CD14-positive monocyte (primary cell): ENCODE measurements at regions not wholly inside any gene's neighbourhood (a gene's known extent, or its start where the extent isn't known, plus 50 kb on each side); places are given as distances from the start of the nearest gene placed in this dataset.

Source experiments
- DNase-seq, 3 donors: peaks; one replicate each; pipeline ENCODE4 v3.0.0-alpha.2; 2011 to 2022
- H2AFZ ChIP-seq: 2 replicates; pipeline ENCODE4 v1.6.0; 2012; ENCODE audit warnings: mild to moderate bottlenecking, low read depth, low read length, inconsistent platforms; ENCODE audit not compliant: insufficient read depth, poor library complexity, severe bottlenecking
- H3K27ac ChIP-seq, 2 donors: 1 replicate in 1 of 2; 2 replicates in 1 of 2; pipeline ENCODE4 v1.5.1; 2012 to 2013; ENCODE audit warnings: low read length in 2 of 2, control low read depth in 1 of 2, inconsistent platforms in 1 of 2, low read depth in 1 of 2, mild to moderate bottlenecking in 1 of 2
- H3K27me3 ChIP-seq, 2 donors: one replicate each; pipeline versions ENCODE4 v1.6.0 to v1.6.1; 2011 to 2013; ENCODE audit warnings: low read length in 2 of 2; ENCODE audit not compliant: control insufficient read depth in 2 of 2, insufficient read depth in 2 of 2
- H3K36me3 ChIP-seq, 2 donors: replicated peaks in 1 of 2; 1 replicate in 1 of 2; 2 replicates in 1 of 2; pipeline versions ENCODE4 v1.5.1 to v1.6.1; 2012 to 2013; ENCODE audit warnings: low read length in 2 of 2, control low read depth in 1 of 2, inconsistent platforms in 1 of 2, mild to moderate bottlenecking in 1 of 2; ENCODE audit not compliant: insufficient read depth in 2 of 2, control insufficient read depth in 1 of 2
- H3K4me1 ChIP-seq, 2 donors: 1 replicate in 1 of 2; 2 replicates in 1 of 2; pipeline versions ENCODE4 v1.5.1 to v1.6.1; 2012 to 2013; ENCODE audit warnings: low read length in 2 of 2, control low read depth in 1 of 2, inconsistent platforms in 1 of 2, mild to moderate bottlenecking in 1 of 2, moderate library complexity in 1 of 2; ENCODE audit not compliant: insufficient read depth in 2 of 2, control insufficient read depth in 1 of 2
- H3K4me2 ChIP-seq: replicated peaks from 2 replicates; pipeline ENCODE3; 2012; ENCODE audit warnings: low read length, moderate library complexity, mild to moderate bottlenecking; ENCODE audit not compliant: poor library complexity, severe bottlenecking; ENCODE audit errors: extremely low read depth
- H3K4me3 ChIP-seq, 3 experiments: fragments of 200-600 bp in 1 of 3; sonication (generic) in 1 of 3; replicated peaks in 1 of 3; 1 replicate in 2 of 3; 2 replicates in 1 of 3; pipeline ENCODE4 v1.5.1; 2011 to 2013; ENCODE audit warnings: low read length in 3 of 3, mild to moderate bottlenecking in 3 of 3, control low read depth in 2 of 3, low read depth in 2 of 3, inconsistent platforms in 1 of 3, moderate library complexity in 1 of 3
- H3K79me2 ChIP-seq: 2 replicates; pipeline ENCODE4 v1.6.0; 2012; ENCODE audit warnings: mild to moderate bottlenecking, control low read depth, inconsistent platforms, low read length, moderate library complexity; ENCODE audit not compliant: insufficient read depth
- H3K9ac ChIP-seq: 2 replicates; pipeline ENCODE4 v1.6.0; 2017; ENCODE audit warnings: low read length, mild to moderate bottlenecking; ENCODE audit not compliant: insufficient read depth, poor library complexity, severe bottlenecking
- H3K9me3 ChIP-seq, 2 donors: replicated peaks in 1 of 2; 1 replicate in 1 of 2; 2 replicates in 1 of 2; pipeline versions ENCODE4 v1.5.1 to v1.6.1; 2012 to 2013; ENCODE audit warnings: low read length in 2 of 2, control low read depth in 1 of 2; ENCODE audit not compliant: control insufficient read depth in 1 of 2, insufficient read depth in 1 of 2
- H4K20me1 ChIP-seq: 2 replicates; pipeline ENCODE4 v1.6.0; 2012; ENCODE audit warnings: mild to moderate bottlenecking, low read length, control low read depth, moderate library complexity; ENCODE audit not compliant: insufficient read depth
- H3K27ac Mint-ChIP-seq, 7 donors: one replicate each; pipeline ENCODE4 v1.8.0; 2020; ENCODE audit warnings: mild to moderate bottlenecking in 7 of 7, mixed read lengths in 7 of 7, moderate library complexity in 6 of 7, inconsistent platforms in 2 of 7
- H3K27me3 Mint-ChIP-seq, 3 donors: one replicate each; pipeline ENCODE4 v1.8.0; 2021 to 2022; ENCODE audit warnings: low read depth in 3 of 3, mild to moderate bottlenecking in 3 of 3, mixed read lengths in 3 of 3, moderate library complexity in 3 of 3, inconsistent platforms in 1 of 3
- H3K36me3 Mint-ChIP-seq, 2 donors: one replicate each; pipeline ENCODE4 v1.8.0; 2020; ENCODE audit warnings: mixed read lengths in 2 of 2, inconsistent platforms in 1 of 2, mild to moderate bottlenecking in 1 of 2
- H3K4me1 Mint-ChIP-seq: one replicate; pipeline ENCODE4 v1.8.0; 2020; ENCODE audit warnings: mild to moderate bottlenecking, mixed read lengths
- H3K4me3 Mint-ChIP-seq, 2 donors: one replicate each; pipeline ENCODE4 v1.8.0; 2020; ENCODE audit warnings: mild to moderate bottlenecking in 2 of 2, mixed read lengths in 2 of 2, moderate library complexity in 1 of 2
- H3K9me3 Mint-ChIP-seq, 7 donors: one replicate each; pipeline ENCODE4 v1.8.0; 2020 to 2022; ENCODE audit warnings: mixed read lengths in 7 of 7, mild to moderate bottlenecking in 6 of 7, moderate library complexity in 6 of 7, inconsistent platforms in 2 of 7
- CTCF ChIP-seq: fragments of 200-600 bp; IDR thresholded peaks from one replicate; pipeline ENCODE4 v1.8.0; 2022; ENCODE audit warnings: antibody characterized with exemption, mild to moderate bottlenecking
- WGBS: methylation state at CpG from one replicate; pipeline ENCODE4 v1.1.5; 2013; ENCODE audit warnings: missing lambda C conversion rate; ENCODE audit not compliant: insufficient coverage; 5-methylcytosine and 5-hydroxymethylcytosine counted together
- intact Hi-C, 2 donors: fragments of 100-400 bp; cut with micrococcal nuclease; formaldehyde crosslinking; loops; one replicate each; pipeline versions ENCODE4 v1.15.0 to v1.15.1; 2023

GRCh38 chr4:134650461-134650860, 448.9 kb upstream of the PABPC4L start:
- Mint-ChIP-seq H3K27ac (no peak overlapping the region), H3K4me3 (no peak overlapping the region), H3K9me3 (no peaks in the 10 kb centered on the region)

GRCh38 chr4:134645778-134646177, 444.2 kb upstream of the PABPC4L start:
- TF ChIP-seq CTCF = no peak
- Histone ChIP-seq H3K27me3 (no peaks in the 10 kb centered on the region), H3K4me2 (no peak overlapping the region), H3K9ac (no peak overlapping the region), H3K36me3 (no peaks in the 10 kb centered on the region), H3K9me3 (no peaks in the 10 kb centered on the region), H3K4me3 (no peak overlapping the region), H3K4me1 (no peaks in the 10 kb centered on the region), H3K79me2 (no peaks in the 10 kb centered on the region), H4K20me1 (no peaks in the 10 kb centered on the region), H3K27ac (no peak overlapping the region), H2AFZ (no peak overlapping the region)
- intact Hi-C loops = no loop called here
- no peak overlapping the region for H3K4me3 Mint-ChIP-seq
- no peaks in the 10 kb centered on the region for H3K27me3 Mint-ChIP-seq
- peaks cover 0 to 3% (median 2%) of the 10 kb centered on the region in 7 donors for H3K9me3 Mint-ChIP-seq
- H3K27ac Mint-ChIP-seq = no peak overlapping the region
- H3K4me1 Mint-ChIP-seq = no peaks in the 10 kb centered on the region
- H3K36me3 Mint-ChIP-seq = no peaks in the 10 kb centered on the region
- DNase-seq = no peak
- WGBS = no CpG with 5 or more reads among the region's 2 CpGs

More at GRCh38 chr4:134650461-134650860, 448.9 kb upstream of the PABPC4L start:
- no peaks in the 10 kb centered on the region for H3K9me3 ChIP-seq
- no peaks in the 10 kb centered on the region for H3K4me1 ChIP-seq
- no peak overlapping the region for H2AFZ ChIP-seq
- WGBS = no CpG with 5 or more reads among the region's 2 CpGs
- DNase-seq = no peak
- Mint-ChIP-seq H3K4me1 (no peaks in the 10 kb centered on the region), H3K27me3 (no peaks in the 10 kb centered on the region), H3K36me3 (no peaks in the 10 kb centered on the region)
- TF ChIP-seq CTCF = no peak
- H3K9ac ChIP-seq = no peak overlapping the region
- H3K4me2 ChIP-seq = no peak overlapping the region
- H3K36me3 ChIP-seq = no peaks in the 10 kb centered on the region
- intact Hi-C loops = no loop called here
- no peaks in the 10 kb centered on the region for H3K79me2 ChIP-seq
- no peaks in the 10 kb centered on the region for H3K27me3 ChIP-seq
- no peaks in the 10 kb centered on the region for H4K20me1 ChIP-seq
- H3K27ac ChIP-seq = no peak overlapping the region
- H3K4me3 ChIP-seq = no peak overlapping the region
